GM10266 (cell line): ENCODE measurements at regions not wholly inside any gene's neighbourhood (a gene's known extent, or its start where the extent isn't known, plus 50 kb on each side); places are given as distances from the start of the nearest gene placed in this dataset.

Experiments
- DNase-seq: peaks from one replicate; pipeline ENCODE4 v3.0.0; 2012; ENCODE audit errors: extremely low spot score
- TF ChIP-seq, protein P1 (sequence below): IDR thresholded peaks from 2 replicates; pipeline ENCODE4 v1.5.1; 2012; ENCODE audit warnings: mild to moderate bottlenecking, low read depth; ENCODE audit not compliant: control insufficient read depth, insufficient read depth; ENCODE audit errors: missing control alignments

GRCh38 chr12:27191531-27191930 lies 52.6 kb upstream of the STK38L start:
- DNase-seq: no peak
- TF ChIP-seq, protein P1, sequence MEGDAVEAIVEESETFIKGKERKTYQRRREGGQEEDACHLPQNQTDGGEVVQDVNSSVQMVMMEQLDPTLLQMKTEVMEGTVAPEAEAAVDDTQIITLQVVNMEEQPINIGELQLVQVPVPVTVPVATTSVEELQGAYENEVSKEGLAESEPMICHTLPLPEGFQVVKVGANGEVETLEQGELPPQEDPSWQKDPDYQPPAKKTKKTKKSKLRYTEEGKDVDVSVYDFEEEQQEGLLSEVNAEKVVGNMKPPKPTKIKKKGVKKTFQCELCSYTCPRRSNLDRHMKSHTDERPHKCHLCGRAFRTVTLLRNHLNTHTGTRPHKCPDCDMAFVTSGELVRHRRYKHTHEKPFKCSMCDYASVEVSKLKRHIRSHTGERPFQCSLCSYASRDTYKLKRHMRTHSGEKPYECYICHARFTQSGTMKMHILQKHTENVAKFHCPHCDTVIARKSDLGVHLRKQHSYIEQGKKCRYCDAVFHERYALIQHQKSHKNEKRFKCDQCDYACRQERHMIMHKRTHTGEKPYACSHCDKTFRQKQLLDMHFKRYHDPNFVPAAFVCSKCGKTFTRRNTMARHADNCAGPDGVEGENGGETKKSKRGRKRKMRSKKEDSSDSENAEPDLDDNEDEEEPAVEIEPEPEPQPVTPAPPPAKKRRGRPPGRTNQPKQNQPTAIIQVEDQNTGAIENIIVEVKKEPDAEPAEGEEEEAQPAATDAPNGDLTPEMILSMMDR: no peak

- DNase-seq: no peak
- TF ChIP-seq, protein P1: no peak
Observed at GRCh38 chr12:27192118-27192802, 51.8 kb upstream of the STK38L start.

DNA sequence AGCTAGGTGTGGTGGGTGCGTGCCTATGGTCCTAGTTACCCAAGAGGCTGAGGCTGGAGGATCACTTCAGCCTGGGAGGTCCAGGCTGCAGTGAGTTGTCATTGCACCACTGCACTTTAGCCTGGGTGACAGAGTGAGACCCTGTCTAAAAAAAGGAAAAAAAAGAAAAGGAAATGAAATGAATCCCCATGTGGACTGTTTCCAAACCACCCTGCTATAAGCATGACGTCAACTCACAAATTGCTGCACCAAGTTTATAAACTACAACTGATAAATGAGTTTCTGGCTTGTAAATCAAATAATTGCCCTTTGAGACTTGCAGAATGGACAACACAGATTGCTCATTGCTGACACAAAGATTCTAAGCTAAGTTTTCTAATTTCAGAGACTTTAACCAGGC lies 51.0 kb upstream of the STK38L start:
- TF ChIP-seq, protein P1: no peak
- DNase-seq: no peak

DNA sequence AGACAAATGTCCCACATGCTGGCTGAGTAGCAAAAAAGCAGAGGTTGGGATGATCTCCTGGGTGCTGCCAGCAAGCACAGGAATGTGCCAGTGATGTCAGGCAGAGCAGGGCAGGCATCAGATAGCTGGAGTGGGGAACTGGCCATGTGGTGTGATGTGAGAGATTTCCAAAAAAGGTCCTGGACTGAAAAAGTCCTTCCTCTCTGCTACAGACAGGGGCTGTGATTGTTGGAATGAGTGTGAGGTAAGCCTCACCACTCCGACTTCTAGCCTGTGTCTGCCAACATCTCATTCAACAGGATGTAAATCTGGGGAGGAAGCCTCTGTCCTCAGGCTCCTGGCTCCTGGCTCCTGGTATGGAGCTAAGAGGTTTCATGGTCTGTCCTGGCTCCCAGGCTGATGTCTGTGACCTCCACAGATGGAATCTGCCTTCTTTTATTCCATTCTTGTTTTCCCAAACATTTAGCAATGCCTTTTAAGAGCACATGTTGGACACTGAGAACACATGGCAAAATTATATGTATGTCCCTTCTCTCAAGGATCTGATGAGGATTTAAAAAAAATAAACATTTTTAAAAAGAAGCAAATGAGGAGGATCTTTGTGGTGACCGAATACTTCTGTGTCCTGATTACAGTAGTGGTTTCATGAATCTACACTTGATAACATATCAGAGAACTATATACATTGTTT lies 50.1 kb upstream of the STK38L start:
- TF ChIP-seq, protein P1: no peak
- no peak for DNase-seq
